ENCODE measurements at regions not wholly inside any gene's neighbourhood (a gene's known extent, or its start where the extent isn't known, plus 50 kb on each side); places are given as distances from the start of the nearest gene placed in this dataset.

- no peak for DNase-seq
- Histone ChIP-seq H3K27me3 (ENCODE audit: insufficient read depth, low read depth, severe bottlenecking) (no peaks in the 10 kb centered on the region), H3K9me3 (ENCODE audit: severe bottlenecking) (no peaks in the 10 kb centered on the region), H3K27ac (no peak overlapping the region), H3K36me3 (no peaks in the 10 kb centered on the region), H3K4me3 (ENCODE audit: low read depth, low read length) (no peak overlapping the region)
- no peak for TF ChIP-seq CTCF (IDR thresholded peaks at IDR 0.05; ENCODE audit: low read depth, low read length)
Measured at GRCh38 chr2:120906914-120907313, 171.2 kb downstream of the GLI2 start.

- TF ChIP-seq CTCF (IDR thresholded peaks at IDR 0.05; ENCODE audit: low read depth, low read length): peak; percentile 55
- DNase-seq: peak; percentile 29
- H3K27ac ChIP-seq: no peak overlapping the region
Measured at GRCh38 chr2:120907822-120908221, 172.2 kb downstream of the GLI2 start.

GRCh38 chr2:120908314-120908975 lies 172.8 kb downstream of the GLI2 start:
- Histone ChIP-seq H3K4me3 (ENCODE audit: low read depth, low read length) (no peak overlapping the region), H3K9me3 (ENCODE audit: severe bottlenecking) (no peaks in the 10 kb centered on the region), H3K27me3 (ENCODE audit: insufficient read depth, low read depth, severe bottlenecking) (no peaks in the 10 kb centered on the region), H3K27ac (no peak overlapping the region), H3K36me3 (no peaks in the 10 kb centered on the region)
- DNase-seq: no peak
- no peak for TF ChIP-seq CTCF (IDR thresholded peaks at IDR 0.05; ENCODE audit: low read depth, low read length)

More at GRCh38 chr2:120907822-120908221, 172.2 kb downstream of the GLI2 start:
- H3K27me3 ChIP-seq (ENCODE audit: insufficient read depth, low read depth, severe bottlenecking): no peaks in the 10 kb centered on the region
- H3K9me3 ChIP-seq (ENCODE audit: severe bottlenecking): no peaks in the 10 kb centered on the region
- no peaks in the 10 kb centered on the region for H3K36me3 ChIP-seq
- no peak overlapping the region for H3K4me3 ChIP-seq (ENCODE audit: low read depth, low read length)

GRCh38 chr2:120909102-120909501 lies 173.4 kb downstream of the GLI2 start:
- DNase-seq: no peak
- no peak for TF ChIP-seq CTCF (IDR thresholded peaks at IDR 0.05; ENCODE audit: low read depth, low read length)
- H3K4me3 ChIP-seq (ENCODE audit: low read depth, low read length): no peak overlapping the region
- no peaks in the 10 kb centered on the region for H3K36me3 ChIP-seq
- H3K27me3 ChIP-seq (ENCODE audit: insufficient read depth, low read depth, severe bottlenecking): no peaks in the 10 kb centered on the region
- no peaks in the 10 kb centered on the region for H3K9me3 ChIP-seq (ENCODE audit: severe bottlenecking)
- H3K27ac ChIP-seq: no peak overlapping the region

GRCh38 chr2:120910164-120910563 lies 174.5 kb downstream of the GLI2 start:
- Histone ChIP-seq H3K27ac (no peak overlapping the region), H3K27me3 (ENCODE audit: insufficient read depth, low read depth, severe bottlenecking) (no peaks in the 10 kb centered on the region), H3K36me3 (no peaks in the 10 kb centered on the region), H3K4me3 (ENCODE audit: low read depth, low read length) (no peak overlapping the region), H3K9me3 (ENCODE audit: severe bottlenecking) (no peaks in the 10 kb centered on the region)
- no peak for TF ChIP-seq CTCF (IDR thresholded peaks at IDR 0.05; ENCODE audit: low read depth, low read length)
- no peak for DNase-seq
